ENCODE measurements at regions not wholly inside any gene's neighbourhood (a gene's known extent, or its start where the extent isn't known, plus 50 kb on each side); places are given as distances from the start of the nearest gene placed in this dataset.
A peak's percentile ranks its signal among the peaks of the same experiment; 100 is the strongest.

GRCh38 chr20:50345712-50346373 is 155.2 kb downstream of the CEBPB start:
- intact Hi-C loops (cut with DNase I) = no loop called here
- H3K27ac ChIP-seq = peak overlapping the region; percentile 10 to 82 (median 62)
- no peak for DNase-seq

GRCh38 chr20:50346374-50347283 is 156.0 kb downstream of the CEBPB start:
- DNase-seq (peak; percentile 81 to 84 (median 82)), ATAC-seq (peak; percentile 45 to 56 (median 49))
- Histone ChIP-seq H3K9me3 (no peaks in the 10 kb centered on the region), H3K36me3 (no peaks in the 10 kb centered on the region), H3K4me3 (no peak overlapping the region), H3K27me3 (no peaks in the 10 kb centered on the region), H3K4me1 (peaks cover 0 to 8% (median 3%) of the 10 kb centered on the region in 4 donors), H3K27ac (peak overlapping the region; percentile 58 to 82 (median 62))
- intact Hi-C loops (cut with DNase I) = no loop called here
- TF ChIP-seq POLR2A (IDR thresholded peaks at IDR 0.05) (no peak), CTCF (IDR thresholded peaks at IDR 0.05) (no peak)
- WGBS (ENCODE audit: insufficient coverage, low coverage, low lambda C conversion rate, missing lambda C conversion rate) = 27% methylated on average over 14 of the region's 26 CpGs

More at GRCh38 chr20:50345712-50346373, 155.2 kb downstream of the CEBPB start:
- 52% methylated on average over 5 of the region's 6 CpGs for WGBS (ENCODE audit: insufficient coverage, low coverage, low lambda C conversion rate, missing lambda C conversion rate)
- Histone ChIP-seq H3K4me3 (no peak overlapping the region), H3K36me3 (no peaks in the 10 kb centered on the region), H3K9me3 (no peaks in the 10 kb centered on the region), H3K4me1 (peaks cover 0 to 8% (median 3%) of the 10 kb centered on the region in 4 donors), H3K27me3 (no peaks in the 10 kb centered on the region)
- TF ChIP-seq CTCF (IDR thresholded peaks at IDR 0.05) (no peak), POLR2A (IDR thresholded peaks at IDR 0.05) (no peak)
- peak in 3 of 4 donors; percentile 3 to 8 (median 4) for ATAC-seq

GRCh38 chr20:50347284-50348063 is 156.8 kb downstream of the CEBPB start:
- Histone ChIP-seq H3K27me3 (no peaks in the 10 kb centered on the region), H3K36me3 (no peaks in the 10 kb centered on the region), H3K4me3 (no peak overlapping the region), H3K9me3 (no peaks in the 10 kb centered on the region), H3K27ac (peak overlapping the region; percentile 58 to 82 (median 62)), H3K4me1 (peaks cover 0 to 8% (median 3%) of the 10 kb centered on the region in 4 donors)
- 53% methylated on average over 5 of the region's 13 CpGs for WGBS (ENCODE audit: insufficient coverage, low coverage, low lambda C conversion rate, missing lambda C conversion rate)
- DNase-seq (no peak), ATAC-seq (peak in 1 of 4 donors; percentile 15)
- intact Hi-C loops (cut with DNase I) = no loop called here
- TF ChIP-seq CTCF (IDR thresholded peaks at IDR 0.05) (no peak), POLR2A (IDR thresholded peaks at IDR 0.05) (peak; percentile 13)

- Histone ChIP-seq H3K27ac (peak overlapping the region; percentile 58 to 82 (median 62)), H3K9me3 (no peaks in the 10 kb centered on the region), H3K4me3 (no peak overlapping the region), H3K27me3 (no peaks in the 10 kb centered on the region), H3K4me1 (peaks cover 0 to 8% (median 3%) of the 10 kb centered on the region in 4 donors), H3K36me3 (no peaks in the 10 kb centered on the region)
- 26% methylated on average over 3 of the region's 6 CpGs for WGBS (ENCODE audit: insufficient coverage, low coverage, low lambda C conversion rate, missing lambda C conversion rate)
- TF ChIP-seq CTCF (IDR thresholded peaks at IDR 0.05) (no peak), POLR2A (IDR thresholded peaks at IDR 0.05) (peak; percentile 5)
- peak; percentile 53 to 57 (median 56) for ATAC-seq
- intact Hi-C loops (cut with DNase I) = no loop called here
- DNase-seq = peak in 1 of 3 donors; percentile 58
Observed at GRCh38 chr20:50348096-50348495, 157.5 kb downstream of the CEBPB start.

All from right lobe of liver (tissue), 6 donors.